ENCODE measurements at regions not wholly inside any gene's neighbourhood (a gene's known extent, or its start where the extent isn't known, plus 50 kb on each side); places are given as distances from the start of the nearest gene placed in this dataset.
"Not testable (repeated sequence)": the region's sequence is repeated elsewhere in the genome, so short reads cannot be mapped to it uniquely, and the experiment has no call there.

GRCh38 chr7:76133164-76133775 lies 68.4 kb upstream of the SRRM3 start:
- H3K27me3 ChIP-seq (ENCODE audit: control insufficient read depth, insufficient read depth, low read length): peaks cover 35% of the 10 kb centered on the region
- no peak overlapping the region for H3K4me3 ChIP-seq (ENCODE audit: low read length)
- H3K4me2 ChIP-seq (ENCODE audit: low read length): no peak overlapping the region
- H3K4me1 ChIP-seq (ENCODE audit: control insufficient read depth, insufficient read depth, low read length): no peaks in the 10 kb centered on the region
- H3K36me3 ChIP-seq (ENCODE audit: insufficient read depth, low read length): no peaks in the 10 kb centered on the region
- H3K9me3 ChIP-seq (replicated peaks; ENCODE audit: low read length): no peaks in the 10 kb centered on the region
- H3K9ac ChIP-seq (ENCODE audit: low read depth, low read length): no peak overlapping the region

GRCh38 chr7:76133839-76134238 lies 67.9 kb upstream of the SRRM3 start:
- Histone ChIP-seq H3K4me1 (ENCODE audit: control insufficient read depth, insufficient read depth, low read length) (no peaks in the 10 kb centered on the region), H3K9me3 (replicated peaks; ENCODE audit: low read length) (no peaks in the 10 kb centered on the region), H3K4me3 (ENCODE audit: low read length) (no peak overlapping the region), H3K4me2 (ENCODE audit: low read length) (no peak overlapping the region), H3K9ac (ENCODE audit: low read depth, low read length) (no peak overlapping the region), H3K36me3 (ENCODE audit: insufficient read depth, low read length) (no peaks in the 10 kb centered on the region), H3K27me3 (ENCODE audit: control insufficient read depth, insufficient read depth, low read length) (peaks cover 41% of the 10 kb centered on the region)

DNA sequence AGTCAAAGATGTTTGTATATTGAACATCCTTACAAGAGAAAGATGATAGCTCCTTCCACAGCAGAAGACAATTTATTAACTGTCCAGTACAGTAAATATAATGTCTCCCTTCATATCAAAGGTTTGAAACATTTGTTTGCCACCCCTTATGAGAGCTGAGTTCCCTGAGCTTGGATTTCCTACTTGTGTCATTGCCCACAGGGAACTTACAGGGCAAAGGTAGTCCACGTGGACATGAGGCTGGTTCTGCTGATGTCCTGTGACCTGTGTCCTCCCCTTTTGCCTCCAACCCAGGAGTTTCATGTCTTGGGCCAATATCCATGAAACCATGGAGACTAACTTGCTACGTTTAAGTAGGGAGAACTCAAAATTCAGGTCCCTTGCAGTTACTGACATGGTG lies 66.4 kb upstream of the SRRM3 start:
- not testable (repeated sequence) for H3K4me3 ChIP-seq (ENCODE audit: low read length); H3K36me3 ChIP-seq (ENCODE audit: insufficient read depth, low read length); H3K9me3 ChIP-seq (replicated peaks; ENCODE audit: low read length); H3K4me1 ChIP-seq (ENCODE audit: control insufficient read depth, insufficient read depth, low read length); H3K4me2 ChIP-seq (ENCODE audit: low read length); H3K9ac ChIP-seq (ENCODE audit: low read depth, low read length)
- H3K27me3 ChIP-seq (ENCODE audit: control insufficient read depth, insufficient read depth, low read length): peaks cover 55% of the 10 kb centered on the region

DNA sequence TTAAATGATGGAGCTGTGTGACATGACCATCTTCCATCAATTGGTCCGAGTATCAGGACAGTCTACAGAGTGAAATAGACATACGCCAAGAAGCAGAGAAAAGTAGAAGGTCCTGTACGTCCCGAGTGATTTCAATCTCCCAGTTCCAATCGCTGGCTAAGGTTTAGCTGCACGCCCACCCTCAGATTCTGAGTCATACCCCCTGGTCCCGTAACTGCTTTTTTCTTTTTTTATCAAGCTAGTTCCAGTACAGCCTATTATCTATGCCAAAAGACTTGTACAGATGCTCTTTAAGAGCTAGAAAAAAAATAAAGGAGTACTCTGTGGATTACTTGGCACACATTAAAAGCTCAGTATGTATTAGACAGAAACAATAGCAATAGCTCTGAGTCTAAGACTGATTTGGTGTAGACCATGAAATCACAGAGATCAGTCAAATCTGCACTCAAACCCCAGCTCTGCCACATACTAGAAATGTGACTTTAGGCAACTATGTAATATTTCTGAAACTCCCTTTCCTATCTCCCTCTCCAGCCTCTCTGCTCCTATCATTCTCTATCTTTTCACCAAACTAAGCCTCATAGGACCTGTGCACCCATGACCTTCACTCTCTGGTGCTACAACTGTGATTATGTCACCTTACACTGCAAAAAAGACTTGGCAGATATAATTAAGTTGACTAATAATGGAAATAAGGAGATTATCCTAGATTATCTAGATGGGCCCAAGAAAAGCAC lies 63.0 kb upstream of the SRRM3 start:
- not testable (repeated sequence) for H3K9me3 ChIP-seq (replicated peaks; ENCODE audit: low read length); H3K4me2 ChIP-seq (ENCODE audit: low read length); H3K4me1 ChIP-seq (ENCODE audit: control insufficient read depth, insufficient read depth, low read length); H3K36me3 ChIP-seq (ENCODE audit: insufficient read depth, low read length); H3K9ac ChIP-seq (ENCODE audit: low read depth, low read length); H3K4me3 ChIP-seq (ENCODE audit: low read length)
- H3K27me3 ChIP-seq (ENCODE audit: control insufficient read depth, insufficient read depth, low read length): peaks cover 58% of the 10 kb centered on the region

DNA sequence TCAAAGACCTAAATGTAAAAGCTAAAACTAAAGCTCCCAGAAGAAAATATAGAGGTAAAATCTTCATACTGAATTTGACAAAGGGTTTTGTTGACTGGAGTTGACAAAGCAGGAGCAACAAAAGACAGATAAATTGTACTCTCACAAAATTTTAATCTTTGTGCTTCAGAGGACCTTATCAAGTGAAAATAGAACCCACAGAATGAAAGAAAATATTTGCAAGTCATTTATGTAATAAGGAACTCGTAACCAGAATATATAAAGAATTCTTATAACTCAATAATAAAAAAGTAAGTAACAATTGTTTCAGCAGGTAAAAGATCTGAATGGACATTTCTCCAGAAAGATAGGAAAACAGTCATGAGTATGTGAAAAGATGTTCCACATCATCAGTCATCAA lies 62.0 kb upstream of the SRRM3 start:
- H3K9ac ChIP-seq (ENCODE audit: low read depth, low read length): no peak overlapping the region
- no peak overlapping the region for H3K4me3 ChIP-seq (ENCODE audit: low read length)
- no peaks in the 10 kb centered on the region for H3K36me3 ChIP-seq (ENCODE audit: insufficient read depth, low read length)
- H3K9me3 ChIP-seq (replicated peaks; ENCODE audit: low read length): no peaks in the 10 kb centered on the region
- peaks cover 52% of the 10 kb centered on the region for H3K27me3 ChIP-seq (ENCODE audit: control insufficient read depth, insufficient read depth, low read length)
- H3K4me2 ChIP-seq (ENCODE audit: low read length): no peak overlapping the region
- no peaks in the 10 kb centered on the region for H3K4me1 ChIP-seq (ENCODE audit: control insufficient read depth, insufficient read depth, low read length)

DNA sequence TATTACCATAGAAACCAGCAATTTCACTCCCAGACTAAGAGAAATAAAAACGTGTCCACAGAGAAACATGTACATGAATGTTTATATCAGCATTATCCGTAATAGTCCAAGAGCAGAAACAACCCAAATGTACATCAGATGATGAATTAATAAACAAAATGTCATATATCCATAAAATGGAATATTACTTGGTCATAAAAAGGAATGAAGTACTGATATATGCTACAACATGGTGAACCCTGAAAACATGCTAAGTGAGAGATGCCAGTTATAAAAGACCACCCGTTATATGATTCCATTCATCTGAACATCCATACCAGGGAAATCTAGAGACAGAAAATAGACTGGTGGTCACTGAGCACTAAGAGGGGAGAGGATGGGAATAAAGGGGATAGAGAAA lies 61.4 kb upstream of the SRRM3 start:
- H3K27me3 ChIP-seq (ENCODE audit: control insufficient read depth, insufficient read depth, low read length): peaks cover 49% of the 10 kb centered on the region
- not testable (repeated sequence) for H3K36me3 ChIP-seq (ENCODE audit: insufficient read depth, low read length); H3K9ac ChIP-seq (ENCODE audit: low read depth, low read length); H3K9me3 ChIP-seq (replicated peaks; ENCODE audit: low read length); H3K4me1 ChIP-seq (ENCODE audit: control insufficient read depth, insufficient read depth, low read length); H3K4me3 ChIP-seq (ENCODE audit: low read length); H3K4me2 ChIP-seq (ENCODE audit: low read length)

DNA sequence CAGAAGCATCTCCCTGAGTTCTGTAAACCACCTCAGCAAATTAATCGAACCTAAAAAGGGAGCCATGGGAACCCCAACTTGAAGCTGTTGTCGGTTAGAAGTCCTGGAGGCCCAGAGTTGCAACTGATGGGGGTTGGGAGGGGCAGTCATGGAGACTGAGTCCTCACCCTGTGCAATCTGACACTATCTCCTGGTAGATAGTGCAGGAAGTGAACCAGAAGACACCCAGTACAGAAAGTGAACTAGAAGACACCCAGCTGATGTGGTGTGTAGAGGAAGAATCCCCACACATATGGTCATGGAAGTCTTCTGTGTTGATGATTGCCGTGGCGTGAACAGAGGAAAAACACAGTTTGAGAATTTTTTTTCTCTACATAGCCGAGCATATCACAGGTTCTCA lies 58.8 kb upstream of the SRRM3 start:
- no peaks in the 10 kb centered on the region for H3K4me1 ChIP-seq (ENCODE audit: control insufficient read depth, insufficient read depth, low read length)
- no peaks in the 10 kb centered on the region for H3K9me3 ChIP-seq (replicated peaks; ENCODE audit: low read length)
- no peak overlapping the region for H3K9ac ChIP-seq (ENCODE audit: low read depth, low read length)
- no peaks in the 10 kb centered on the region for H3K36me3 ChIP-seq (ENCODE audit: insufficient read depth, low read length)
- H3K4me2 ChIP-seq (ENCODE audit: low read length): no peak overlapping the region
- H3K4me3 ChIP-seq (ENCODE audit: low read length): no peak overlapping the region
- H3K27me3 ChIP-seq (ENCODE audit: control insufficient read depth, insufficient read depth, low read length): peaks cover 31% of the 10 kb centered on the region

- not testable (repeated sequence) for H3K4me1 ChIP-seq (ENCODE audit: control insufficient read depth, insufficient read depth, low read length); H3K36me3 ChIP-seq (ENCODE audit: insufficient read depth, low read length); H3K4me3 ChIP-seq (ENCODE audit: low read length); H3K9me3 ChIP-seq (replicated peaks; ENCODE audit: low read length); H3K9ac ChIP-seq (ENCODE audit: low read depth, low read length); H3K4me2 ChIP-seq (ENCODE audit: low read length)
- peaks cover 22% of the 10 kb centered on the region for H3K27me3 ChIP-seq (ENCODE audit: control insufficient read depth, insufficient read depth, low read length)
These were observed 56.9 kb upstream of the SRRM3 start for GRCh38 chr7:76144664-76145270.

- H3K4me1 ChIP-seq (ENCODE audit: control insufficient read depth, insufficient read depth, low read length): no peaks in the 10 kb centered on the region
These were observed 55.3 kb upstream of the SRRM3 start for GRCh38 chr7:76146374-76146773.

DNA sequence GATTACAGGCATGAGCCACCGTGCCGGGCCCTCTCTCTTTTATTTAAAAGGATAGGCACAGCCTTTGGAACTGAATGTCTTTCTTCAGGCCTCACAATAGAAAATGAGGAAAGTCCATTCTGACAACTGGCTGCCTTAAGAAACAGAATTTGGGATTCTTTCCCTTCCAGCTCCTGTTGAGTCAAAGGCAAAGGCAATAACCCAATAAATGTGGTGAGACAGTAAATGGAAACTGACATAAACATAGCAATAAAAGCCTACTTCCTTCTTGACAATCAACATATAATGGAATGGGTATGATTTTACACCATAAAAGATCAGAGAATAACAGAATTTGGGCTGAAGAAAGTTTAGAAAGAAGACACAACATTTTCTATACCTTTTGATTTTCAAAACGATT lies 52.7 kb upstream of the SRRM3 start:
- not testable (repeated sequence) for H3K4me3 ChIP-seq (ENCODE audit: low read length); H3K36me3 ChIP-seq (ENCODE audit: insufficient read depth, low read length); H3K9me3 ChIP-seq (replicated peaks; ENCODE audit: low read length); H3K4me1 ChIP-seq (ENCODE audit: control insufficient read depth, insufficient read depth, low read length); H3K4me2 ChIP-seq (ENCODE audit: low read length); H3K9ac ChIP-seq (ENCODE audit: low read depth, low read length)
- peaks cover 27% of the 10 kb centered on the region for H3K27me3 ChIP-seq (ENCODE audit: control insufficient read depth, insufficient read depth, low read length)

More at GRCh38 chr7:76146374-76146773, 55.3 kb upstream of the SRRM3 start:
- no peaks in the 10 kb centered on the region for H3K9me3 ChIP-seq (replicated peaks; ENCODE audit: low read length)
- no peak overlapping the region for H3K4me2 ChIP-seq (ENCODE audit: low read length)
- H3K27me3 ChIP-seq (ENCODE audit: control insufficient read depth, insufficient read depth, low read length): peaks cover 24% of the 10 kb centered on the region
- no peak overlapping the region for H3K9ac ChIP-seq (ENCODE audit: low read depth, low read length)
- no peak overlapping the region for H3K4me3 ChIP-seq (ENCODE audit: low read length)
- H3K36me3 ChIP-seq (ENCODE audit: insufficient read depth, low read length): no peaks in the 10 kb centered on the region

DNA sequence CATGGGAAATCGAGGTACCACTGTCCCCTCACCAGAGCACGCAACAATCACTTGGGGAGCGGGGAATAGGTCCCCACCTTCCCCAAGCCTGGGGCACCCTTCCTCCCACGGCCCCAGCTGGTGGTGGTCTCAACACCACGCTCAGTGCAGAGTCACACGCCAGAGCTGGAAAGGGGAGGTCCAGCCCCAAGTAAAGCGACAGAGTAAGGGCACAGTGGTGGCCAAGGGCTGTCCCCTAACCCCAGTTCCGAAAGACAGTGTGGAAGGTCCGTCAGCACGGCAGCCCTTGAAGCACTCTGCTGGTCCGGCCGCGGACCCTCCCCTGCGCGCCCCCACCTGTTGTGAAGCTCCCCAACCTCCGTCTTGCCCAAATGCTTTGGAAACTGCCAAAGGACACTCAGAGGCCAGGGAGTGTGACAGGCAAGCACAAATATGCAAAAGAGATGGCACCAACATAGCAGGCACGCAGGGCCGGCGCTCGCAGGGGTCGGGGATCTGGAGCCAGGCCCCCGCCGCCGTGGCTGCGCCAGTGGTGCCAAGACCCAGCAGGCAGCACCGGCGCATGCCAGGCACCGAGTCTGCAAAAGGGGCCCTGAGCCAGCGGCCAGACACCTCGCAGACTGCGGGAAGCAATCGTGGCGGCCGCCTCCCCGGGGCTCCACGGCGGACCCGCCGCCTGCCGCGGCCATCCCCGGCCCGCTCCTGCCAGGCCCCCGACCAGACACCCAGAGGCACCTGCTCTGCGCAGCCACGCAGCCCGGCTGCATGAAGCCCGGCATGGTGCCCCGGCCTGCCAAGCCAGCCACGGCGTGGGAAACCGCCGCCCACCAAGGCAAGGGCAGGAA lies 51.6 kb upstream of the SRRM3 start:
- H3K9me3 ChIP-seq (replicated peaks; ENCODE audit: low read length): no peaks in the 10 kb centered on the region

More for the DNA sequence above, 51.6 kb upstream of the SRRM3 start:
- H3K9ac ChIP-seq (ENCODE audit: low read depth, low read length): no peak overlapping the region
- no peaks in the 10 kb centered on the region for H3K36me3 ChIP-seq (ENCODE audit: insufficient read depth, low read length)
- H3K4me1 ChIP-seq (ENCODE audit: control insufficient read depth, insufficient read depth, low read length): no peaks in the 10 kb centered on the region
- peaks cover 31% of the 10 kb centered on the region for H3K27me3 ChIP-seq (ENCODE audit: control insufficient read depth, insufficient read depth, low read length)
- H3K4me3 ChIP-seq (ENCODE audit: low read length): peak overlapping the region; percentile 49
- H3K4me2 ChIP-seq (ENCODE audit: low read length): peak overlapping the region; percentile 65
